Mesendoderm (in vitro differentiated cells): ENCODE measurements at regions not wholly inside any gene's neighbourhood (a gene's known extent, or its start where the extent isn't known, plus 50 kb on each side); places are given as distances from the start of the nearest gene placed in this dataset.

ENCODE experiments used
- DNase-seq: peaks from one replicate; pipeline ENCODE4 v3.0.0; 2013
- H2AK5ac ChIP-seq: 2 replicates; pipeline ENCODE4 v1.6.1; 2013; ENCODE audit warnings: low read length, inconsistent platforms
- H2BK120ac ChIP-seq: 2 replicates; pipeline ENCODE4 v1.6.1; 2013; ENCODE audit warnings: low read depth, mild to moderate bottlenecking, low read length, moderate library complexity, mixed read lengths
- H2BK15ac ChIP-seq: replicated peaks from 2 replicates; pipeline ENCODE4 v1.6.1; 2013; ENCODE audit warnings: low read depth, mild to moderate bottlenecking, moderate library complexity
- H2BK5ac ChIP-seq: 2 replicates; pipeline ENCODE4 v1.6.1; 2013; ENCODE audit warnings: low read length, inconsistent platforms
- H3K18ac ChIP-seq: 2 replicates; pipeline ENCODE4 v1.6.1; 2013; ENCODE audit warnings: mild to moderate bottlenecking, low read length, mixed read lengths
- H3K23ac ChIP-seq: one replicate; pipeline ENCODE4 v1.6.1; 2013; ENCODE audit warnings: low read length
- H3K27ac ChIP-seq: 2 replicates; pipeline ENCODE4 v1.5.1; 2013; ENCODE audit warnings: low read depth, mild to moderate bottlenecking, inconsistent platforms, low read length, moderate library complexity
- H3K27me3 ChIP-seq: 2 replicates; pipeline ENCODE4 v1.6.1; 2013; ENCODE audit warnings: low read length, control low read depth, mild to moderate bottlenecking, inconsistent platforms; ENCODE audit not compliant: insufficient read depth, poor library complexity
- H3K36me3 ChIP-seq: 2 replicates; pipeline ENCODE4 v1.6.1; 2013; ENCODE audit warnings: low read length, inconsistent platforms; ENCODE audit not compliant: control insufficient read depth, insufficient read depth
- H3K4ac ChIP-seq: one replicate; pipeline ENCODE4 v1.6.1; 2013; ENCODE audit warnings: low read depth, mild to moderate bottlenecking, low read length, moderate library complexity
- H3K4me1 ChIP-seq: 2 replicates; pipeline ENCODE4 v1.6.1; 2013; ENCODE audit warnings: low read depth, low read length, inconsistent platforms; ENCODE audit not compliant: control insufficient read depth
- H3K4me2 ChIP-seq: 2 replicates; pipeline ENCODE4 v1.6.1; 2013; ENCODE audit warnings: low read length
- H3K4me3 ChIP-seq: 2 replicates; pipeline ENCODE4 v1.5.1; 2013; ENCODE audit warnings: mild to moderate bottlenecking, low read length
- H3K56ac ChIP-seq: one replicate; pipeline ENCODE4 v1.6.1; 2013; ENCODE audit warnings: low read length
- H3K79me1 ChIP-seq: 2 replicates; pipeline ENCODE4 v1.6.1; 2013; ENCODE audit warnings: low read length, inconsistent platforms
- H3K79me2 ChIP-seq: 2 replicates; pipeline ENCODE4 v1.6.1; 2013; ENCODE audit warnings: mild to moderate bottlenecking, low read length; ENCODE audit not compliant: control insufficient read depth, insufficient read depth
- H3K9ac ChIP-seq: 2 replicates; pipeline ENCODE4 v1.6.1; 2013; ENCODE audit warnings: low read length, inconsistent platforms
- H4K5ac ChIP-seq: one replicate; pipeline ENCODE4 v1.6.1; 2013; ENCODE audit warnings: low read length
- H4K8ac ChIP-seq: one replicate; pipeline ENCODE4 v1.6.1; 2013; ENCODE audit warnings: low read depth, mild to moderate bottlenecking, control low read depth, low read length, moderate library complexity
- WGBS: extraction: QIAGEN DNeasy Blood & Tissue Kit; methylation state at CpG from one replicate; pipeline ENCODE4 v1.1.7; 2013; ENCODE audit warnings: low lambda C conversion rate, missing lambda C conversion rate; ENCODE audit not compliant: insufficient coverage; ENCODE audit errors: extremely low coverage; 5-methylcytosine and 5-hydroxymethylcytosine counted together

GRCh38 chr5:56466136-56466816, 233.1 kb upstream of the ANKRD55 start:
- Histone ChIP-seq H3K36me3 (no peaks in the 10 kb centered on the region), H3K9ac (no peak overlapping the region), H3K4me1 (peaks cover 2% of the 10 kb centered on the region), H3K23ac (no peak overlapping the region), H3K79me2 (no peaks in the 10 kb centered on the region), H3K79me1 (no peaks in the 10 kb centered on the region), H2BK15ac (no peak overlapping the region), H3K27me3 (no peaks in the 10 kb centered on the region), H2AK5ac (no peak overlapping the region), H4K5ac (no peak overlapping the region), H3K27ac (no peak overlapping the region), H3K18ac (no peak overlapping the region), H3K4ac (no peak overlapping the region), H2BK5ac (no peak overlapping the region), H3K4me2 (no peak overlapping the region), H2BK120ac (no peak overlapping the region), H3K4me3 (no peak overlapping the region), H3K56ac (no peak overlapping the region), H4K8ac (no peak overlapping the region)
- WGBS = no CpG with 5 or more reads among the region's 7 CpGs
- peak; percentile 30 for DNase-seq

DNA sequence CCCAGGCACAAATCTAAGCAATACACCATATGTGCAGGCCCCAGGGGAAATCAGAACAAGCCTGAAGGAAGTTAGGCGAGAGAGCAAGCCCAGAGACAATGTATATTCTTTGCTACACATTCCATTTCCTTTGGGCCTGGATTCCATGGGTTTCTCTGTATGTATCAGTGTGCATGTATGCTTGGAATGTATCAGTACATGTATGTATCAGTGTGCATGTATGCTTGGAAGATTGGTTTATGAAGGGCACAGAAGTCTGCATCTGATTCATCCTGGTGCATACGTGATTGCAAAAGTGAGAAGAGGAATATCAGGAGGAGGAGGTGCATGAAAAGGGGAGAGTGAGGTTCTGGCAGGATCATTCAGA, 232.6 kb upstream of the ANKRD55 start:
- Histone ChIP-seq H3K4ac (no peak overlapping the region), H3K9ac (no peak overlapping the region), H3K36me3 (no peaks in the 10 kb centered on the region), H4K5ac (no peak overlapping the region), H3K4me3 (no peak overlapping the region), H3K18ac (no peak overlapping the region), H3K79me2 (no peaks in the 10 kb centered on the region), H3K27me3 (no peaks in the 10 kb centered on the region), H2BK5ac (no peak overlapping the region), H3K79me1 (no peaks in the 10 kb centered on the region), H3K56ac (no peak overlapping the region), H2AK5ac (no peak overlapping the region), H3K23ac (no peak overlapping the region), H3K4me1 (peaks cover 2% of the 10 kb centered on the region), H3K27ac (no peak overlapping the region), H3K4me2 (no peak overlapping the region), H4K8ac (no peak overlapping the region), H2BK120ac (no peak overlapping the region), H2BK15ac (no peak overlapping the region)
- WGBS = no CpG with 5 or more reads among the region's 2 CpGs
- DNase-seq = no peak

GRCh38 chr5:56464935-56465768, 232.0 kb upstream of the ANKRD55 start:
- H4K5ac ChIP-seq = no peak overlapping the region
- no peak for DNase-seq
- H2BK15ac ChIP-seq = no peak overlapping the region
- peaks cover under 1% of the 10 kb centered on the region for H3K4me1 ChIP-seq
- no peak overlapping the region for H3K4me2 ChIP-seq
- H3K23ac ChIP-seq = no peak overlapping the region
- H2BK5ac ChIP-seq = no peak overlapping the region
- H3K79me2 ChIP-seq = no peaks in the 10 kb centered on the region
- no peak overlapping the region for H3K56ac ChIP-seq
- no peak overlapping the region for H3K4ac ChIP-seq
- no CpG with 5 or more reads among the region's 10 CpGs for WGBS
- no peaks in the 10 kb centered on the region for H3K27me3 ChIP-seq
- no peak overlapping the region for H3K27ac ChIP-seq
- no peaks in the 10 kb centered on the region for H3K36me3 ChIP-seq
- no peak overlapping the region for H4K8ac ChIP-seq
- no peaks in the 10 kb centered on the region for H3K79me1 ChIP-seq
- H2BK120ac ChIP-seq = no peak overlapping the region
- no peak overlapping the region for H3K18ac ChIP-seq
- no peak overlapping the region for H3K4me3 ChIP-seq
- H3K9ac ChIP-seq = no peak overlapping the region
- H2AK5ac ChIP-seq = no peak overlapping the region

DNA sequence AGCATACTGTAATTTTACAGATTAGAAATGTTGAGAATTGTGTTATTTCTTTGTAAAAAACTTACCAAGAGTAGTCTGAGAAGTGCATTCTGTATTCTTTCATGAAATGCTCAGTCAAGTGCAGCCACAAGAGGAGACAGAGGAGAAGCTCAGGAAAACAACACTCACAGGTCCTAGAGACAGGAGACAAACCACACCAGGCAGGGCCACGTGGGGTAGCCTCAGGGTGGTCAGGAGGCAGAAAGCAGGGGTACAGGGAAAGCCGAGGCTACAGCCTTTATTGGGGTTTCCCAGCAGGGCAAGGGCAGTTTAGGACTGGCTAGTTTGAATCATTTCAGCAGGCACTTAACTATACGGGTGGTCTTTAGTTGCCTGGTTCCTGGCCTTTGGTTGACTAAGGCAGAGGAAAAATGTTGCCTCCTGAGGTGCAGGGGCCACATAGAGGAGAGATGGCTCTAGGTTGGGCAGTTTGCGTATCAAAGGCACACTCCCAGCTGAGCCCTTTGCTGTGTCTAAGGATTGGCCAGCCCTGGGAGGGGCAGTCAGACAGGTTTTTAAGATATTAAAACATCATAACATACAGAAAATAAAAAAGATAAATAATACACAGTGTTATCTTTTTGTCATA, 230.9 kb upstream of the ANKRD55 start:
- no peak overlapping the region for H3K4me2 ChIP-seq
- no peaks in the 10 kb centered on the region for H3K27me3 ChIP-seq
- no peaks in the 10 kb centered on the region for H3K4me1 ChIP-seq
- no peaks in the 10 kb centered on the region for H3K36me3 ChIP-seq
- H3K18ac ChIP-seq = no peak overlapping the region
- no peak overlapping the region for H3K4ac ChIP-seq
- H4K5ac ChIP-seq = no peak overlapping the region
- no peak overlapping the region for H4K8ac ChIP-seq
- H2BK15ac ChIP-seq = no peak overlapping the region
- WGBS = no CpG with 5 or more reads among the region's 4 CpGs
- no peak overlapping the region for H3K27ac ChIP-seq
- no peak for DNase-seq
- no peaks in the 10 kb centered on the region for H3K79me1 ChIP-seq
- no peak overlapping the region for H3K4me3 ChIP-seq
- no peak overlapping the region for H3K56ac ChIP-seq
- no peak overlapping the region for H2AK5ac ChIP-seq
- H3K23ac ChIP-seq = no peak overlapping the region
- H3K79me2 ChIP-seq = no peaks in the 10 kb centered on the region
- no peak overlapping the region for H2BK5ac ChIP-seq
- H3K9ac ChIP-seq = no peak overlapping the region
- H2BK120ac ChIP-seq = no peak overlapping the region

DNA sequence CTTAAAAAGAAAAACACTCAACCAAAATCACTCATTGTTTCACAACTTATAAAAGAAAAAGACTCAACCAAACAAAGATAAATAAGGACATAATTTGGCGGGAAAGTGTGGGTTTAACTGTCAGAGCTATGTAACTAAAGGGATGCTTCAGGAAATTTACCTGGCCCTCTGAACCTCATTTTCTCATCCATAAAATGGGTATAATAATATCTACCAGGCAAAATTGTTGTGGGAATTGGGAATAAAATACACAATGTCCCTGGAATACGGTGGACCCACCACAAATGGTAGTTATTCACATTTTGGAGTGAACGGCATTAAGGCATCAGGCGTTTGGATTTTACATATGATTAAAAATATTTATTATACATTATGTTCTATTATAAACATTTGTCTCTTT, 228.5 kb upstream of the ANKRD55 start:
- Histone ChIP-seq H2BK5ac (no peak overlapping the region), H4K8ac (no peak overlapping the region), H3K4ac (no peak overlapping the region), H2BK15ac (no peak overlapping the region), H4K5ac (no peak overlapping the region), H3K79me2 (no peaks in the 10 kb centered on the region), H3K4me2 (no peak overlapping the region), H3K4me1 (no peaks in the 10 kb centered on the region), H3K27me3 (no peaks in the 10 kb centered on the region), H3K18ac (no peak overlapping the region), H3K36me3 (no peaks in the 10 kb centered on the region), H2BK120ac (no peak overlapping the region), H3K27ac (no peak overlapping the region), H3K79me1 (no peaks in the 10 kb centered on the region), H3K23ac (no peak overlapping the region), H3K9ac (no peak overlapping the region), H2AK5ac (no peak overlapping the region), H3K4me3 (no peak overlapping the region), H3K56ac (no peak overlapping the region)
- no peak for DNase-seq
- no CpG with 5 or more reads among the region's 4 CpGs for WGBS
